ENCODE measurements at regions not wholly inside any gene's neighbourhood (a gene's known extent, or its start where the extent isn't known, plus 50 kb on each side); places are given as distances from the start of the nearest gene placed in this dataset.

GRCh38 chr13:89011615-89012014, 1340.4 kb downstream of the SLITRK5 start:
- no peaks in the 10 kb centered on the region for H3K36me3 ChIP-seq (ENCODE audit: low read length)
- TF ChIP-seq EZH2phosphoT487 (conservative IDR thresholded peaks at IDR 0.05; ENCODE audit: low read length) = no peak
- TF ChIP-seq, protein P1, sequence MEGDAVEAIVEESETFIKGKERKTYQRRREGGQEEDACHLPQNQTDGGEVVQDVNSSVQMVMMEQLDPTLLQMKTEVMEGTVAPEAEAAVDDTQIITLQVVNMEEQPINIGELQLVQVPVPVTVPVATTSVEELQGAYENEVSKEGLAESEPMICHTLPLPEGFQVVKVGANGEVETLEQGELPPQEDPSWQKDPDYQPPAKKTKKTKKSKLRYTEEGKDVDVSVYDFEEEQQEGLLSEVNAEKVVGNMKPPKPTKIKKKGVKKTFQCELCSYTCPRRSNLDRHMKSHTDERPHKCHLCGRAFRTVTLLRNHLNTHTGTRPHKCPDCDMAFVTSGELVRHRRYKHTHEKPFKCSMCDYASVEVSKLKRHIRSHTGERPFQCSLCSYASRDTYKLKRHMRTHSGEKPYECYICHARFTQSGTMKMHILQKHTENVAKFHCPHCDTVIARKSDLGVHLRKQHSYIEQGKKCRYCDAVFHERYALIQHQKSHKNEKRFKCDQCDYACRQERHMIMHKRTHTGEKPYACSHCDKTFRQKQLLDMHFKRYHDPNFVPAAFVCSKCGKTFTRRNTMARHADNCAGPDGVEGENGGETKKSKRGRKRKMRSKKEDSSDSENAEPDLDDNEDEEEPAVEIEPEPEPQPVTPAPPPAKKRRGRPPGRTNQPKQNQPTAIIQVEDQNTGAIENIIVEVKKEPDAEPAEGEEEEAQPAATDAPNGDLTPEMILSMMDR (IDR thresholded peaks at IDR 0.05; ENCODE audit: insufficient read depth, low read length, poor library complexity, severe bottlenecking) = no peak
- H4K20me1 ChIP-seq (ENCODE audit: low read depth, low read length) = no peaks in the 10 kb centered on the region

DNA sequence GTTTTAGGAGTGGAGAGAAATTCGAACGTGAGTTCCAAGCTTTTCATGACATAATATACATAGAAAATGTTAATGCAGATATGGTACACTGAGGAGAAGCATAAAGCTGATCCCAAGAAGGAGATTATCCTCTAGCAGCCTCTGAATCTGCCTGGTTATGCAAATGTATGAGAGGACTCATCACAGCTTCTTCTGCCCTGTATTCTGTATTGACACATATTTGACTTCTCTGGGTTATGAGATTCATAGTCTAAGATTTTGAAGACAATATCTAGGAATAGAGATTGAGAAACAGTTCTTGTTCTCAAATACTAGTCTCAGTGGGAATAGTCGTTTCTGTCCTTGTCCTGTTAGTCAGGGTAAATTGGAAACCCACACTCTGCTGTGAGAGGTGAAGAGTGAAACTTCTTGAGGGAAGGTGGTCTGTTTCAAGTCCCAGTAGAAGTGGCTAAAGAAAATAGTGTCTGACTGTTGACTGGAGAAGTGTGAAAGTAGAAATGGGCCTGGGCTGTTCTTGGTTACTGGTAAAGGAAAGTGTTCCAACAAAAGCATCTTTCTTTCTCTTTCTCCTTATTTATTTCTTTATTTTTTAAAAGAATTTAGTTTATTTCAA, 1356.6 kb downstream of the SLITRK5 start:
- Histone ChIP-seq H3K4me2 (ENCODE audit: low read depth, low read length, poor library complexity, severe bottlenecking) (no peak overlapping the region), H4K20me1 (ENCODE audit: low read depth, low read length) (no peaks in the 10 kb centered on the region), H3K27me3 (ENCODE audit: low read length) (no peaks in the 10 kb centered on the region), H3K9me3 (ENCODE audit: insufficient read depth, low read length) (no peaks in the 10 kb centered on the region), H2AFZ (ENCODE audit: low read depth, low read length, severe bottlenecking) (no peak overlapping the region), H3F3A (ENCODE audit: insufficient read depth) (no peaks in the 10 kb centered on the region), H3K9me2 (replicated peaks; ENCODE audit: insufficient read depth, low read length) (no peaks in the 10 kb centered on the region), H3K36me3 (ENCODE audit: low read length) (no peaks in the 10 kb centered on the region), H3K27ac (ENCODE audit: low read depth, low read length) (no peak overlapping the region), H3K79me2 (ENCODE audit: insufficient read depth, low read length) (no peaks in the 10 kb centered on the region), H3K9ac (ENCODE audit: low read length) (no peak overlapping the region), H3K4me3 (ENCODE audit: insufficient read depth, low read length, poor library complexity, severe bottlenecking) (no peak overlapping the region)
- TF ChIP-seq, protein P1 (IDR thresholded peaks at IDR 0.05; ENCODE audit: insufficient read depth, low read length, poor library complexity, severe bottlenecking) = no peak
- no peak for TF ChIP-seq EZH2phosphoT487 (conservative IDR thresholded peaks at IDR 0.05; ENCODE audit: low read length)

More at GRCh38 chr13:89011615-89012014, 1340.4 kb downstream of the SLITRK5 start:
- no peaks in the 10 kb centered on the region for H3F3A ChIP-seq (ENCODE audit: insufficient read depth)
- H3K4me2 ChIP-seq (ENCODE audit: low read depth, low read length, poor library complexity, severe bottlenecking) = no peak overlapping the region
- no peak overlapping the region for H2AFZ ChIP-seq (ENCODE audit: low read depth, low read length, severe bottlenecking)
- no peak overlapping the region for H3K9ac ChIP-seq (ENCODE audit: low read length)
- H3K9me3 ChIP-seq (ENCODE audit: insufficient read depth, low read length) = no peaks in the 10 kb centered on the region
- no peaks in the 10 kb centered on the region for H3K9me2 ChIP-seq (replicated peaks; ENCODE audit: insufficient read depth, low read length)
- no peaks in the 10 kb centered on the region for H3K27me3 ChIP-seq (ENCODE audit: low read length)
- no peak overlapping the region for H3K27ac ChIP-seq (ENCODE audit: low read depth, low read length)
- no peaks in the 10 kb centered on the region for H3K79me2 ChIP-seq (ENCODE audit: insufficient read depth, low read length)
- H3K4me3 ChIP-seq (ENCODE audit: insufficient read depth, low read length, poor library complexity, severe bottlenecking) = no peak overlapping the region

- Histone ChIP-seq H3K27me3 (ENCODE audit: low read length) (no peaks in the 10 kb centered on the region), H3K9ac (ENCODE audit: low read length) (no peak overlapping the region), H3K9me3 (ENCODE audit: insufficient read depth, low read length) (no peaks in the 10 kb centered on the region; the same call in 1 of the 2 replicates), H3K27ac (ENCODE audit: low read depth, low read length) (no peak overlapping the region), H4K20me1 (ENCODE audit: low read depth, low read length) (no peaks in the 10 kb centered on the region), H3K4me3 (ENCODE audit: insufficient read depth, low read length, poor library complexity, severe bottlenecking) (no peak overlapping the region), H3K9me2 (replicated peaks; ENCODE audit: insufficient read depth, low read length) (no peaks in the 10 kb centered on the region), H3K79me2 (ENCODE audit: insufficient read depth, low read length) (no peaks in the 10 kb centered on the region), H3K4me2 (ENCODE audit: low read depth, low read length, poor library complexity, severe bottlenecking) (no peak overlapping the region), H3F3A (ENCODE audit: insufficient read depth) (no peaks in the 10 kb centered on the region), H3K36me3 (ENCODE audit: low read length) (no peaks in the 10 kb centered on the region), H2AFZ (ENCODE audit: low read depth, low read length, severe bottlenecking) (no peak overlapping the region)
- TF ChIP-seq, protein P1 (IDR thresholded peaks at IDR 0.05; ENCODE audit: insufficient read depth, low read length, poor library complexity, severe bottlenecking) = no peak
- TF ChIP-seq EZH2phosphoT487 (conservative IDR thresholded peaks at IDR 0.05; ENCODE audit: low read length) = no peak
Observed at GRCh38 chr13:89029062-89029461, 1357.9 kb downstream of the SLITRK5 start.
